Uterus (tissue), 2 donors: ENCODE measurements at regions not wholly inside any gene's neighbourhood (a gene's known extent, or its start where the extent isn't known, plus 50 kb on each side); places are given as distances from the start of the nearest gene placed in this dataset.

Experiments
- CTCF ChIP-seq, 4 experiments: fragments of 200-600 bp in 2 of 4; fragments of 450-650 bp in 2 of 4; sonication (generic) in 2 of 4; IDR thresholded peaks; one replicate each; pipeline ENCODE4 v1.5.1; 2016 to 2019; ENCODE audit warnings: antibody characterized with exemption in 4 of 4, mild to moderate bottlenecking in 2 of 4, moderate library complexity in 1 of 4
- POLR2A ChIP-seq, 2 donors: fragments of 450-650 bp; IDR thresholded peaks; one replicate each; pipeline ENCODE4 v1.6.1; 2016; ENCODE audit warnings: antibody characterized with exemption in 2 of 2, mild to moderate bottlenecking in 1 of 2, moderate library complexity in 1 of 2

- TF ChIP-seq POLR2A (IDR thresholded peaks at IDR 0.05) (no peak), CTCF (IDR thresholded peaks at IDR 0.05) (no peak)
These were observed 193.5 kb upstream of the MANEA start for GRCh38 chr6:95383878-95384277.
